ENCODE measurements at regions not wholly inside any gene's neighbourhood (a gene's known extent, or its start where the extent isn't known, plus 50 kb on each side); places are given as distances from the start of the nearest gene placed in this dataset.

DNA sequence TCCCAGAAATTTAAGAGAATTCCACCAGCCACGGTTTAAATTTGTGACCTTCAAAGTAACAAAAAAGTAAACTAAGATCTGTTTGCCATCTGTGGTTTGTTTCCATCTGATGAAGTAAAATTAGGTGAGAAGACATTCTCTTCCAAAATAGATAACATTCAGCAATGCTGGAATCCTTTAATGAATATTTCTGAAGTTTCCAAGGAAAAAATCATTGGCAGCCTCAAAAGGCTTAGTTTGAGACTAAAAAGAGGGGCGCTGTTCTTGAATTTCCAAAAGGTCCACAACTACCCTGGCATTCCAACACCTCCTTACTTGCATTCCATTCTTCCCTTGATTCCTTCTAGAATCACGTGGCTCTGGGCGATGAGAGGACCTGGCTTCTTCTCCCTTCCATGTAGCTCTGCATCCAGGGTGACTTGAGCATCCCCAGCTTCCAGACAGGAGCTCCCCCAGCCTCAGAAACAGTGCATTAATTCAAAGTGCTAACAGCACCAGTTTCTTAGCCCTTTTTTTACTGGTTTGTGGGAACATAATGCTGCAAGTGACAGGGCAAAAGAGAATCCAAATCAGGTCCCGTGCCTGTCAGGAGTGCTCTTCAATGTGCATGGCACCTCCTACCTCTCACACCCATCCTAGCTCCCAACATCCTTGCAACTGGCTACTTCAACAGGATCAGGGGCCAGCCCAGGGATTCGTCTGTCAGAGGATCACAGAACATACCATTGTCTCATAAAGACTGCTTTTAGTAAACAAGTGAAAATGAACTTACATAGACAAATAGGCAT lies 191.5 kb upstream of the S1PR3 start:
- DNase-seq (ENCODE audit: low read depth), result no peak
- no peak overlapping the region for H3K4me3 ChIP-seq (ENCODE audit: low read depth, low read length)
- TF ChIP-seq, protein P1, sequence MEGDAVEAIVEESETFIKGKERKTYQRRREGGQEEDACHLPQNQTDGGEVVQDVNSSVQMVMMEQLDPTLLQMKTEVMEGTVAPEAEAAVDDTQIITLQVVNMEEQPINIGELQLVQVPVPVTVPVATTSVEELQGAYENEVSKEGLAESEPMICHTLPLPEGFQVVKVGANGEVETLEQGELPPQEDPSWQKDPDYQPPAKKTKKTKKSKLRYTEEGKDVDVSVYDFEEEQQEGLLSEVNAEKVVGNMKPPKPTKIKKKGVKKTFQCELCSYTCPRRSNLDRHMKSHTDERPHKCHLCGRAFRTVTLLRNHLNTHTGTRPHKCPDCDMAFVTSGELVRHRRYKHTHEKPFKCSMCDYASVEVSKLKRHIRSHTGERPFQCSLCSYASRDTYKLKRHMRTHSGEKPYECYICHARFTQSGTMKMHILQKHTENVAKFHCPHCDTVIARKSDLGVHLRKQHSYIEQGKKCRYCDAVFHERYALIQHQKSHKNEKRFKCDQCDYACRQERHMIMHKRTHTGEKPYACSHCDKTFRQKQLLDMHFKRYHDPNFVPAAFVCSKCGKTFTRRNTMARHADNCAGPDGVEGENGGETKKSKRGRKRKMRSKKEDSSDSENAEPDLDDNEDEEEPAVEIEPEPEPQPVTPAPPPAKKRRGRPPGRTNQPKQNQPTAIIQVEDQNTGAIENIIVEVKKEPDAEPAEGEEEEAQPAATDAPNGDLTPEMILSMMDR (IDR thresholded peaks at IDR 0.05; ENCODE audit: insufficient read depth, low read depth, low read length), result no peak

DNA sequence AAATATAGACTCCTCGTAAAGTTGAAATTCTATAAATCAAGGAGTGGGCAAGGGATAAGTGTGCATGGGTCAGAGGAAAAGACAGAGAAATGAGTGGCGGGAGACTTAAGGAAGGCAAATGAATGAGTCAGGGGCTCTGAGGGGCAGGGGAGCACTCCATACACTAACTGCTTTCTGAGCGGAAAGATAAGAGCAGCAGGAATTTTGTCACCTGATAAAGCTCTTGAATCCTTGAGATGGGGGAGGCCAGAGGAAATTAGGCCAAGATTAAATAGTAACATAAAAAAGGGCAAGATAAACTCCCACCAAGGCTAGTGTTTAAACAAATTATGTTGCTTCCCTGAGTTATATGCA lies 191.0 kb upstream of the S1PR3 start:
- TF ChIP-seq, protein P1 (IDR thresholded peaks at IDR 0.05; ENCODE audit: insufficient read depth, low read depth, low read length), result no peak
- DNase-seq (ENCODE audit: low read depth), result peak; percentile 41

GRCh38 chr9:88801214-88801796 lies 190.0 kb upstream of the S1PR3 start:
- TF ChIP-seq, protein P1 (IDR thresholded peaks at IDR 0.05; ENCODE audit: insufficient read depth, low read depth, low read length), result no peak
- peak; percentile 30 for DNase-seq (ENCODE audit: low read depth)
- H3K4me3 ChIP-seq (ENCODE audit: low read depth, low read length), result no peak overlapping the region

More for the DNA sequence above, 191.0 kb upstream of the S1PR3 start:
- no peak overlapping the region for H3K4me3 ChIP-seq (ENCODE audit: low read depth, low read length)

GRCh38 chr9:88802533-88802932 lies 188.7 kb upstream of the S1PR3 start:
- TF ChIP-seq, protein P1 (IDR thresholded peaks at IDR 0.05; ENCODE audit: insufficient read depth, low read depth, low read length), result no peak
- no peak overlapping the region for H3K4me3 ChIP-seq (ENCODE audit: low read depth, low read length)
- DNase-seq (ENCODE audit: low read depth), result no peak

GRCh38 chr9:88803546-88804253 lies 187.6 kb upstream of the S1PR3 start:
- no peak overlapping the region for H3K4me3 ChIP-seq (ENCODE audit: low read depth, low read length)
- TF ChIP-seq, protein P1 (IDR thresholded peaks at IDR 0.05; ENCODE audit: insufficient read depth, low read depth, low read length), result no peak
- peak; percentile 86 for DNase-seq (ENCODE audit: low read depth)

DNA sequence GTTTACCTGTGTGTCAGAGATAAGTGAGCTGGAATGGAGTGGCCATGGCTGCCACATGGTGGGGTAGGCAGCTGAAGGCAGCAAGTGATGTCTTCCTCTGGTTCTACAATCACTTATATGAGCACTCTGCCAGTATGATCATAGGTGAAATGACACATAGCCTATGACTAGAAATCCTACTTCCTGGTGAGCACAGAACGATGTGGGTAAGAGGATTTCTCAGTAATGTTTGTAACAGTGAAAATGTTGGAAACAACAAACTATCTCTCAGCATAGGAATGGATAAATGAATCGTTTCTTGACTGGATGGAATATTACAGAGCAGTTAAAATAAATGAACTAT lies 187.0 kb upstream of the S1PR3 start:
- H3K4me3 ChIP-seq (ENCODE audit: low read depth, low read length), result no peak overlapping the region
- TF ChIP-seq, protein P1 (IDR thresholded peaks at IDR 0.05; ENCODE audit: insufficient read depth, low read depth, low read length), result no peak
- no peak for DNase-seq (ENCODE audit: low read depth)

All from fibroblast of villous mesenchyme (primary cell).